BJ (cell line): ENCODE measurements at regions not wholly inside any gene's neighbourhood (a gene's known extent, or its start where the extent isn't known, plus 50 kb on each side); places are given as distances from the start of the nearest gene placed in this dataset.

Source experiments
- CTCF ChIA-PET: fragments of 350-600 bp; formaldehyde crosslinking; extraction: SDS; loops from one replicate; lab custom pipeline; 2021; ENCODE audit warnings: antibody characterized with exemption, inconsistent platforms; lab: Yijun Ruan, JAX
- POLR2A ChIA-PET: fragments of 300-600 bp; sonication (Branson Sonifier 250); formaldehyde crosslinking; extraction: SDS; loops from one replicate; lab custom pipeline; 2021; ENCODE audit warnings: antibody characterized with exemption; lab: Charles Lee
- DNase-seq: peaks from one replicate; pipeline ENCODE4 v3.0.0-alpha.2; 2011; ENCODE audit warnings: low read depth
- H3K27me3 ChIP-seq: 2 replicates; pipeline ENCODE4 v1.6.0; 2011; ENCODE audit warnings: low read length; ENCODE audit not compliant: control insufficient read depth, insufficient read depth
- H3K36me3 ChIP-seq: 2 replicates; pipeline ENCODE4 v1.5.1; 2011; ENCODE audit warnings: low read length; ENCODE audit not compliant: control insufficient read depth, insufficient read depth
- H3K4me3 ChIP-seq: 2 replicates; pipeline ENCODE4 v1.5.1; 2011; ENCODE audit warnings: low read depth, mild to moderate bottlenecking, control low read depth, low read length
- TF ChIP-seq, protein P1 (sequence below): IDR thresholded peaks from 2 replicates; pipeline ENCODE4 v1.5.1; 2011; ENCODE audit warnings: low read depth, mild to moderate bottlenecking, control low read depth, inconsistent platforms, low read length, moderate library complexity; ENCODE audit not compliant: insufficient read depth

DNA sequence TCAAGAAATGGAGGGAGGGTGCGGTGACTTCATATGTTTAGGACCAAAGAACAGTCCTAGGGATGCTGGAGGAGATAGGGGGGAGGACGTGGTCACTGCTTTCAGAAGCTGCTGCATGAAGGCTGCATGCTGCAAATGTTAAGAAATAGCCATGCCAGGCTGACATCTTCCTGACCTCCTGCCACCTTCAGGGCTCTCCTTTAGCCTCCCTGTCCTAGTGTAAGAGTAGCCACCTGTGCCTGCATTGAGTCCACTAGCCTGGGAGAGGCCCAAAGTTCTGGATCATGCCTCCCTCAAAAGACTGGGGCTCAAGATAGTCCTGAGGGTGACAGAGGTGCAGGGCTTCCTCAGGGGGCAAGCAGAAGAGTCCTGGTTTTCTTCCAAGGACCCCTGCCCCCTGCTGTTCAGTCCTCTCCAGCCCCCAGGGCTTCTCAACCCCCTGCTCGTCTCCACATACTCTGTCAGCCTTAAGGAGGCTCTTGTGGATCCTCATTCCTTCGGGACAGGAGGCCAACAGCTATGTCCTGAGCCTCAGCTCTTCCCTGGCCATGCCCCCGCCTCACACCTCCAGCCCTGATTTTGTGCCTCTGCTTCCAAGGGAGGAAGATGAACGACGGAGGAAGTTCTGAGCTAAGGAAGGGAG, 96.3 kb downstream of the MRPL14 start:
- H3K36me3 ChIP-seq = no peaks in the 10 kb centered on the region
- H3K4me3 ChIP-seq = no peak overlapping the region
- TF ChIP-seq, protein P1, sequence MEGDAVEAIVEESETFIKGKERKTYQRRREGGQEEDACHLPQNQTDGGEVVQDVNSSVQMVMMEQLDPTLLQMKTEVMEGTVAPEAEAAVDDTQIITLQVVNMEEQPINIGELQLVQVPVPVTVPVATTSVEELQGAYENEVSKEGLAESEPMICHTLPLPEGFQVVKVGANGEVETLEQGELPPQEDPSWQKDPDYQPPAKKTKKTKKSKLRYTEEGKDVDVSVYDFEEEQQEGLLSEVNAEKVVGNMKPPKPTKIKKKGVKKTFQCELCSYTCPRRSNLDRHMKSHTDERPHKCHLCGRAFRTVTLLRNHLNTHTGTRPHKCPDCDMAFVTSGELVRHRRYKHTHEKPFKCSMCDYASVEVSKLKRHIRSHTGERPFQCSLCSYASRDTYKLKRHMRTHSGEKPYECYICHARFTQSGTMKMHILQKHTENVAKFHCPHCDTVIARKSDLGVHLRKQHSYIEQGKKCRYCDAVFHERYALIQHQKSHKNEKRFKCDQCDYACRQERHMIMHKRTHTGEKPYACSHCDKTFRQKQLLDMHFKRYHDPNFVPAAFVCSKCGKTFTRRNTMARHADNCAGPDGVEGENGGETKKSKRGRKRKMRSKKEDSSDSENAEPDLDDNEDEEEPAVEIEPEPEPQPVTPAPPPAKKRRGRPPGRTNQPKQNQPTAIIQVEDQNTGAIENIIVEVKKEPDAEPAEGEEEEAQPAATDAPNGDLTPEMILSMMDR = no peak
- POLR2A ChIA-PET = no interaction called here
- no peaks in the 10 kb centered on the region for H3K27me3 ChIP-seq
- DNase-seq = no peak
- CTCF ChIA-PET = interaction anchor here (0.6 to 1.3 kb wide), 6 partner anchors 9 to 185 kb away, joined by 3 to 4 read pairs (median 3); no protein-coding TSS in a partner anchor

DNA sequence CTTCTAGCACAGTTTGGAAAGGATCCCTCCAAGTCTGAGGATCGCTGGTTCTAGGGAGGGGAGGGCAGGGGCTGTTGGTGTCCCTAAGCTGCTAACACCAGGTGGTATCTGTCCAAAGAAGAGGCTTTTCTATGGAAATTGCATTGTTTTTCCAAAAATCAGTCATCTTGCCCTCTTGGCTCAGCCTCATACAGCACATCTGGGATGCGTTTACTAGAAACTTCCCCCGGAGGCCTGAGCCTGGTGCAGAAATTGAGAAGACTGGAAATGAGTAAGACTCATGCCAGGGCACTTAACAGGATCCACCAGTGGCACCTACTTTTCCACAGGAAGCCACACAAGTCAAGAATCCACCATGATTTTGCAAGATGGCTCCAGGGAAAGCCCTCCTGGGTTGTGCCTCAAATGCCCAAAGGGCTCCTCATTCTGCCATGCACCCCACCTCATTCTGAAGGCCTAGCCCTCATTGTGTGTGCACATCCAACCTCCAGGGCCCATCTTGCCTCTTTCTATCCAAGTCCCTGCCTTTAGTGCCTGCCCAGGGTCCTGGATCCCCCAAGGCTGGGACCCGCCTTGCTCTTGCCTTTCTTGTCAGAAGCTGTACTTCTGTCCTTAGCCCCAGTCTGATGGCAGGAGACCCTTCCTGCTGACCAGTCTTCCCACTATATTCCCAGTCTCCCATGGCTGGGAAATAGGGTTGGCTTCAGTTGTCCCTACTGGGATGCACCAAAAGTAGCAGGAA, 97.6 kb downstream of the MRPL14 start:
- TF ChIP-seq, protein P1 = no peak
- Histone ChIP-seq H3K4me3 (no peak overlapping the region), H3K27me3 (no peaks in the 10 kb centered on the region), H3K36me3 (no peaks in the 10 kb centered on the region)
- ChIA-PET CTCF (interaction anchor here (1.0 to 2.0 kb wide), 2 partner anchors 18 to 50 kb away, joined by 3 to 7 read pairs; no protein-coding TSS in a partner anchor), POLR2A (interaction anchor here (0.5 kb wide), 1 partner anchor 1291 kb away, joined by 3 read pairs; no protein-coding TSS in a partner anchor)
- peak; percentile 46 for DNase-seq

DNA sequence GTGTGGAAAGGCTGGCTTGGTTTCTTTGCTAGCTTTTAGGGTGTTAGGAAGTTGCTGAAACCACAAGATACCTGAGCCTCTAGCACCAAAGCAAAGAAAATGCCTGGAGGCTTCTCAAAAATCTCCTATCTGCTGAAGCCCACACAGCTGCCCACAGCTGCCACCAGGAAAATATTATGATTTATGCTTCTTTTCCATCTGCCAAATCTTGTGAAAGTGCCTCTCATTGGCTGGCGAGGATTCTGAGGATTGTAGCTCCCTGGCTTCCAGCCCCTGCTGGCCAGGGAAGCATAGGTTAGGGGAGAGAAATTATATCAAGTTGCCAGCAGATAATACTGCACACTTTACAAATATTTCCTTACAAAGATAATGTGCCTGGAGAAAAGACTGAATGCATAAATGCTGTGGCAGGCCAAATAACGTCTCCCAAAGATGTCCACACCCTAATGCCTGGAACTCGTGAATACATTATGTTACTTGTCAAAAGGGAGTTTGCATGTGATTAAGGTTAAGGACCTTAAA, 98.4 kb downstream of the MRPL14 start:
- no peak overlapping the region for H3K4me3 ChIP-seq
- DNase-seq = no peak
- no peaks in the 10 kb centered on the region for H3K36me3 ChIP-seq
- CTCF ChIA-PET = interaction anchor here (0.6 to 2.0 kb wide), 6 partner anchors 9 to 260 kb away, joined by 3 to 7 read pairs (median 4); partner anchors contain the start of gene VEGFA
- POLR2A ChIA-PET = interaction anchor here (0.5 kb wide), 1 partner anchor 1291 kb away, joined by 3 read pairs; no protein-coding TSS in a partner anchor
- TF ChIP-seq, protein P1 = peak; percentile 28; the same call in 1 of the 2 replicates
- no peaks in the 10 kb centered on the region for H3K27me3 ChIP-seq

DNA sequence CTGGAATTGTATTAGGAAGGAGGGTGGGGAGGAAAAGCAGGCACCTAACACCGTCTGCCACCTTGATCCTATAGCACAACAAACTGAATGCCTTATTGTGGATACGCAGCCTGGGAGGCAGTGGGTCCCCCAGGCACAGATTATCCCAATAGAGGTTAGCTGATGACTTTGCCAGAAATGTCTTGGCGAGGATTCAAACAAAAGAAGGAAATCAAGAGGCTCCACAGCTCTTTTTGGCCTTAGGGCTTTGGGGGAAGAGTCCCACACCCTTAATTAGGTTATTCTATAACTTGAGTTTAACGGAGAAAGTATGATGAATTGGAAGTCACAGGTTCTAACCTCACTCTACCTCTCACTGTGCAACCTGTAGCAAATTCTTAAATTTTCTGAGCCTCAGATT, 102.0 kb downstream of the MRPL14 start:
- CTCF ChIA-PET = interaction anchor here (0.8 to 1.3 kb wide), 2 partner anchors 13 to 251 kb away, joined by 3 read pairs; no protein-coding TSS in a partner anchor
- TF ChIP-seq, protein P1 = no peak
- POLR2A ChIA-PET = no interaction called here
- no peak overlapping the region for H3K4me3 ChIP-seq
- H3K27me3 ChIP-seq = no peaks in the 10 kb centered on the region
- H3K36me3 ChIP-seq = no peaks in the 10 kb centered on the region
- no peak for DNase-seq
